H1 (cell line): ENCODE measurements at regions not wholly inside any gene's neighbourhood (a gene's known extent, or its start where the extent isn't known, plus 50 kb on each side); places are given as distances from the start of the nearest gene placed in this dataset.

ENCODE experiments used
- BACH1 ChIP-seq: IDR thresholded peaks from 2 replicates; pipeline ENCODE4 v1.6.1; 2012; ENCODE audit warnings: low read length, improper control_type of control experiment
- CHD7 ChIP-seq: fragments of 300-600 bp; sonication (generic); IDR thresholded peaks from 2 replicates; pipeline ENCODE4 v1.7.1; 2012; ENCODE audit warnings: low read length, moderate library complexity, mild to moderate bottlenecking, inconsistent platforms; ENCODE audit not compliant: insufficient replicate concordance
- CTBP2 ChIP-seq: IDR thresholded peaks from 2 replicates; pipeline ENCODE4 v1.7.0; 2011; ENCODE audit warnings: borderline replicate concordance, mild to moderate bottlenecking, moderate library complexity, mixed read lengths, low read length; ENCODE audit not compliant: insufficient read depth, insufficient read length
- KDM1A ChIP-seq: fragments of 200-600, 300-600 bp; sonication (generic); IDR thresholded peaks from 2 replicates; pipeline ENCODE4 v1.7.1; 2016; ENCODE audit warnings: mild to moderate bottlenecking, low read length, borderline replicate concordance
- ZNF274 ChIP-seq: IDR thresholded peaks from 2 replicates; pipeline ENCODE4 v1.7.0; 2012; ENCODE audit warnings: low read length, borderline replicate concordance; ENCODE audit errors: extremely low read depth
- TF ChIP-seq, protein P1 (sequence below): IDR thresholded peaks from 2 replicates; pipeline ENCODE4 v1.6.1; 2012; ENCODE audit warnings: low read length, inconsistent platforms

- TF ChIP-seq CHD7, result no peak
- TF ChIP-seq BACH1, result no peak
- TF ChIP-seq ZNF274, result no peak
- TF ChIP-seq CTBP2, result no peak
- TF ChIP-seq, protein P1, sequence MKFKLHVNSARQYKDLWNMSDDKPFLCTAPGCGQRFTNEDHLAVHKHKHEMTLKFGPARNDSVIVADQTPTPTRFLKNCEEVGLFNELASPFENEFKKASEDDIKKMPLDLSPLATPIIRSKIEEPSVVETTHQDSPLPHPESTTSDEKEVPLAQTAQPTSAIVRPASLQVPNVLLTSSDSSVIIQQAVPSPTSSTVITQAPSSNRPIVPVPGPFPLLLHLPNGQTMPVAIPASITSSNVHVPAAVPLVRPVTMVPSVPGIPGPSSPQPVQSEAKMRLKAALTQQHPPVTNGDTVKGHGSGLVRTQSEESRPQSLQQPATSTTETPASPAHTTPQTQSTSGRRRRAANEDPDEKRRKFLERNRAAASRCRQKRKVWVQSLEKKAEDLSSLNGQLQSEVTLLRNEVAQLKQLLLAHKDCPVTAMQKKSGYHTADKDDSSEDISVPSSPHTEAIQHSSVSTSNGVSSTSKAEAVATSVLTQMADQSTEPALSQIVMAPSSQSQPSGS, result no peak
- TF ChIP-seq KDM1A, result no peak
These were observed 102.2 kb upstream of the IRX6 start (continued) for GRCh38 chr16:55221836-55222235.
